ENCODE measurements at regions not wholly inside any gene's neighbourhood (a gene's known extent, or its start where the extent isn't known, plus 50 kb on each side); places are given as distances from the start of the nearest gene placed in this dataset.

DNA sequence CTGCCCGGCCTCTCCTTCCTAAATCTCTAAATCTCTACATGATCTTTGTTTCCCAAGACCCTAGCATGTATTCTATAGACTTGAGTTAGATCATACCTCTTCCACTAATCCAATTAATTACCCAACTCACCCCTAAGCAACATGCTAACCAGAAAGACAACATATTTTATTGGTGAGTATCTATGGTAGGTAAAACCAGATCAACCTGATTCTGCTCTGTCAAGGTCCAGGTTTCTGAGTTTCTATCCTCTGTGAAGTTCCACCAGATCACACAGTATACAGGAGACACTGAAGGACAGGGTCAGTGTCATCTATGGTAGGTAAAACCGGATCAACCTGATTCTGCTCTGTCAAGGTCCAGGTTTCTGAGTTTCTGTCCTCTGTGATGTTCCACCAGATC, 363.2 kb upstream of the MARCKS start:
- H3K9ac ChIP-seq (ENCODE audit: low read length), result no peak overlapping the region
- H3K4me3 ChIP-seq (ENCODE audit: low read length), result no peak overlapping the region
- H3K79me2 ChIP-seq (ENCODE audit: low read length), result no peaks in the 10 kb centered on the region
- no peak overlapping the region for H3K27ac ChIP-seq (ENCODE audit: low read length)
- H4K20me1 ChIP-seq (ENCODE audit: insufficient read depth, low read length), result no peaks in the 10 kb centered on the region
- no peak overlapping the region for H2AFZ ChIP-seq (ENCODE audit: low read length)
- H3K4me2 ChIP-seq (ENCODE audit: low read depth, low read length), result no peak overlapping the region
- TF ChIP-seq EZH2phosphoT487 (IDR thresholded peaks at IDR 0.05; ENCODE audit: low read length), result no peak
- TF ChIP-seq, protein P1, sequence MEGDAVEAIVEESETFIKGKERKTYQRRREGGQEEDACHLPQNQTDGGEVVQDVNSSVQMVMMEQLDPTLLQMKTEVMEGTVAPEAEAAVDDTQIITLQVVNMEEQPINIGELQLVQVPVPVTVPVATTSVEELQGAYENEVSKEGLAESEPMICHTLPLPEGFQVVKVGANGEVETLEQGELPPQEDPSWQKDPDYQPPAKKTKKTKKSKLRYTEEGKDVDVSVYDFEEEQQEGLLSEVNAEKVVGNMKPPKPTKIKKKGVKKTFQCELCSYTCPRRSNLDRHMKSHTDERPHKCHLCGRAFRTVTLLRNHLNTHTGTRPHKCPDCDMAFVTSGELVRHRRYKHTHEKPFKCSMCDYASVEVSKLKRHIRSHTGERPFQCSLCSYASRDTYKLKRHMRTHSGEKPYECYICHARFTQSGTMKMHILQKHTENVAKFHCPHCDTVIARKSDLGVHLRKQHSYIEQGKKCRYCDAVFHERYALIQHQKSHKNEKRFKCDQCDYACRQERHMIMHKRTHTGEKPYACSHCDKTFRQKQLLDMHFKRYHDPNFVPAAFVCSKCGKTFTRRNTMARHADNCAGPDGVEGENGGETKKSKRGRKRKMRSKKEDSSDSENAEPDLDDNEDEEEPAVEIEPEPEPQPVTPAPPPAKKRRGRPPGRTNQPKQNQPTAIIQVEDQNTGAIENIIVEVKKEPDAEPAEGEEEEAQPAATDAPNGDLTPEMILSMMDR (IDR thresholded peaks at IDR 0.05; ENCODE audit: low read length), result no peak
- no peak for TF ChIP-seq EZH2 (optimal IDR thresholded peaks at IDR 0.05; ENCODE audit: low read depth, low read length)
- no peaks in the 10 kb centered on the region for H3K36me3 ChIP-seq (replicated peaks; ENCODE audit: insufficient read depth, low read length)
- no peaks in the 10 kb centered on the region for H3F3A ChIP-seq (ENCODE audit: insufficient read depth, low read length)
- H3K9me3 ChIP-seq (replicated peaks; ENCODE audit: insufficient read depth, low read length), result no peaks in the 10 kb centered on the region
- no peak for DNase-seq
- no peaks in the 10 kb centered on the region for H3K4me1 ChIP-seq (ENCODE audit: low read length)
- no peaks in the 10 kb centered on the region for H3K27me3 ChIP-seq (replicated peaks; ENCODE audit: insufficient read depth, low read length)
- H3K9me2 ChIP-seq (replicated peaks; ENCODE audit: insufficient read depth, low read length), result no peaks in the 10 kb centered on the region

DNA sequence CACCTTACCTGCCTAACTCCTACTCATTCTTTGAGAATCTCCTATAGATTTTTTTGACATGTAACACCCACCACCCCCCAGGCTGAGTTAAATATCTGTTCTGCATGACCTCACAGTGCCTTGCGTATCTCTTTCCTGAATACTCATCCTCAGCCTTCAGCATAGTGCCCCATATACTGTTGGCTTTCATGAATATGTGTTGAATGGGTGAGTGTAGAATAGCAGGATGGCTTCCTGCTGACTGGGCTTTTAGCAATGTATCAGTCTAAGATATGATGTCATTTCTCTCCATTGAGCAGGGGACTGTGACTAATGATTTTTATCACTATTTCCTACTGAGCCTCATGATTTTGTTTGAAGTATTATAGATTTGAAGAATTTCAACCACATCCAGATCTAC, 361.6 kb upstream of the MARCKS start:
- H2AFZ ChIP-seq (ENCODE audit: low read length), result no peak overlapping the region
- H3K9me2 ChIP-seq (replicated peaks; ENCODE audit: insufficient read depth, low read length), result no peaks in the 10 kb centered on the region
- H3K4me3 ChIP-seq (ENCODE audit: low read length), result no peak overlapping the region
- no peaks in the 10 kb centered on the region for H3F3A ChIP-seq (ENCODE audit: insufficient read depth, low read length)
- no peaks in the 10 kb centered on the region for H3K79me2 ChIP-seq (ENCODE audit: low read length)
- H4K20me1 ChIP-seq (ENCODE audit: insufficient read depth, low read length), result no peaks in the 10 kb centered on the region
- no peak overlapping the region for H3K27ac ChIP-seq (ENCODE audit: low read length)
- no peaks in the 10 kb centered on the region for H3K9me3 ChIP-seq (replicated peaks; ENCODE audit: insufficient read depth, low read length)
- H3K36me3 ChIP-seq (replicated peaks; ENCODE audit: insufficient read depth, low read length), result no peaks in the 10 kb centered on the region
- DNase-seq, result no peak
- H3K4me2 ChIP-seq (ENCODE audit: low read depth, low read length), result no peak overlapping the region
- H3K27me3 ChIP-seq (replicated peaks; ENCODE audit: insufficient read depth, low read length), result no peaks in the 10 kb centered on the region
- TF ChIP-seq, protein P1 (IDR thresholded peaks at IDR 0.05; ENCODE audit: low read length), result no peak
- no peak for TF ChIP-seq EZH2 (optimal IDR thresholded peaks at IDR 0.05; ENCODE audit: low read depth, low read length)
- no peak for TF ChIP-seq EZH2phosphoT487 (IDR thresholded peaks at IDR 0.05; ENCODE audit: low read length)
- H3K4me1 ChIP-seq (ENCODE audit: low read length), result no peaks in the 10 kb centered on the region
- no peak overlapping the region for H3K9ac ChIP-seq (ENCODE audit: low read length)

DNA sequence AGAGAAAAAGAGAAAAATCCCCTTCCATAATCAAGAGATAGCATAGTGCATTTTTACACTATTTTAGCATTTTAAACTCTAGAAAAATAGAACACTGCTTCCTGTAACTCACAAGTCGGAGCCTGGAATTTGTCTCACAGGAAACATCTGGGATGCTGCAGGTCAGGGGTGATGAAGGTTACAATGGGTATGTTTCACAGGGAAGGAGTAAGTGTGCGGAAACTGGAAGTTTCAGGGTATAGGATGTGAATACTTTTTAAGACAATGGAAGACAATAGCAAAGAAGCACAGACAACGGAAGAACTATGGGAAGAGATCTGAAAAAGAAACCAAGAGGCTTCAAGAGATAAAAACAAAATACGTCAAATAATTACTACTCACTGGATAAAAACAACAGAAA, 361.0 kb upstream of the MARCKS start:
- no peak overlapping the region for H3K27ac ChIP-seq (ENCODE audit: low read length)
- no peaks in the 10 kb centered on the region for H3K36me3 ChIP-seq (replicated peaks; ENCODE audit: insufficient read depth, low read length)
- H3K4me1 ChIP-seq (ENCODE audit: low read length), result no peaks in the 10 kb centered on the region

More for the DNA sequence above, 361.0 kb upstream of the MARCKS start:
- Histone ChIP-seq H3K4me3 (ENCODE audit: low read length) (no peak overlapping the region), H3K9me3 (replicated peaks; ENCODE audit: insufficient read depth, low read length) (no peaks in the 10 kb centered on the region), H3K79me2 (ENCODE audit: low read length) (no peaks in the 10 kb centered on the region), H3F3A (ENCODE audit: insufficient read depth, low read length) (no peaks in the 10 kb centered on the region), H3K4me2 (ENCODE audit: low read depth, low read length) (no peak overlapping the region), H2AFZ (ENCODE audit: low read length) (no peak overlapping the region), H3K27me3 (replicated peaks; ENCODE audit: insufficient read depth, low read length) (no peaks in the 10 kb centered on the region), H4K20me1 (ENCODE audit: insufficient read depth, low read length) (no peaks in the 10 kb centered on the region), H3K9me2 (replicated peaks; ENCODE audit: insufficient read depth, low read length) (no peaks in the 10 kb centered on the region), H3K9ac (ENCODE audit: low read length) (no peak overlapping the region)
- TF ChIP-seq, protein P1 (IDR thresholded peaks at IDR 0.05; ENCODE audit: low read length), result no peak
- TF ChIP-seq EZH2 (optimal IDR thresholded peaks at IDR 0.05; ENCODE audit: low read depth, low read length) (no peak), EZH2phosphoT487 (IDR thresholded peaks at IDR 0.05; ENCODE audit: low read length) (no peak)
- DNase-seq, result no peak

Data from MM.1S (cell line).